Smooth muscle cell (in vitro differentiated cells): ENCODE measurements at regions not wholly inside any gene's neighbourhood (a gene's known extent, or its start where the extent isn't known, plus 50 kb on each side); places are given as distances from the start of the nearest gene placed in this dataset.

Experiments used
- DNase-seq: peaks from one replicate; lab custom pipeline; 2025; ENCODE audit not compliant: unreplicated experiment; lab: John Stamatoyannopoulos, UW
- H2AFZ ChIP-seq: fragments of 200-600 bp; sonication (generic); 2 replicates; pipeline ENCODE4 v1.6.0; 2016; ENCODE audit warnings: antibody characterized with exemption, low read depth, mild to moderate bottlenecking
- H3F3A ChIP-seq: fragments of 200-600 bp; sonication (generic); 2 replicates; pipeline ENCODE4 v1.6.0; 2017; ENCODE audit warnings: antibody characterized with exemption, low read depth
- H3K27ac ChIP-seq: fragments of 200-600 bp; sonication (generic); 2 replicates; pipeline ENCODE4 v1.5.1; 2016; ENCODE audit warnings: low read depth, mild to moderate bottlenecking
- H3K27me3 ChIP-seq: fragments of 200-600 bp; sonication (generic); 2 replicates; pipeline ENCODE4 v1.6.1; 2016; ENCODE audit warnings: low read depth, mild to moderate bottlenecking
- H3K36me3 ChIP-seq: fragments of 200-600 bp; sonication (generic); 2 replicates; pipeline ENCODE4 v1.5.1; 2016; ENCODE audit warnings: low read depth
- H3K4me1 ChIP-seq: fragments of 200-600 bp; sonication (generic); 2 replicates; pipeline ENCODE4 v1.5.1; 2016; ENCODE audit warnings: low read depth
- H3K4me2 ChIP-seq: fragments of 200-600 bp; sonication (generic); 2 replicates; pipeline ENCODE4 v1.6.0; 2016; ENCODE audit warnings: mild to moderate bottlenecking
- H3K4me3 ChIP-seq: fragments of 200-600 bp; sonication (generic); 2 replicates; pipeline ENCODE4 v1.5.1; 2016; ENCODE audit warnings: mild to moderate bottlenecking
- H3K79me2 ChIP-seq: fragments of 200-600 bp; sonication (generic); 2 replicates; pipeline ENCODE4 v1.6.0; 2016; ENCODE audit warnings: low read depth, mild to moderate bottlenecking
- H3K9ac ChIP-seq: fragments of 200-600 bp; sonication (generic); 2 replicates; pipeline ENCODE4 v1.6.0; 2016; ENCODE audit warnings: low read depth
- H3K9me3 ChIP-seq: fragments of 200-600 bp; sonication (generic); replicated peaks from 2 replicates; pipeline ENCODE4 v1.5.1; 2016; ENCODE audit warnings: low read depth
- H4K20me1 ChIP-seq: fragments of 200-600 bp; sonication (generic); 2 replicates; pipeline ENCODE4 v1.6.0; 2016; ENCODE audit warnings: low read depth
- WGBS: methylation state at CpG from one replicate; pipeline ENCODE4 v1.1.7; 2016; ENCODE audit warnings: low lambda C conversion rate; 5-methylcytosine and 5-hydroxymethylcytosine counted together
- TF ChIP-seq, protein P1 (sequence below): fragments of 200-600 bp; sonication (generic); IDR thresholded peaks from 2 replicates; pipeline ENCODE4 v1.5.1; 2017; ENCODE audit warnings: borderline replicate concordance, mild to moderate bottlenecking, antibody characterized with exemption; ENCODE audit not compliant: insufficient read depth, poor library complexity, severe bottlenecking

GRCh38 chrX:99413317-99413716 is 996.8 kb downstream of the PCDH19 start:
- no peaks in the 10 kb centered on the region for H3F3A ChIP-seq
- H3K9ac ChIP-seq = no peak overlapping the region
- H3K9me3 ChIP-seq = no peaks in the 10 kb centered on the region
- H3K4me1 ChIP-seq = no peaks in the 10 kb centered on the region
- no peaks in the 10 kb centered on the region for H3K36me3 ChIP-seq
- no peak for DNase-seq
- H3K27ac ChIP-seq = no peak overlapping the region
- H3K79me2 ChIP-seq = no peaks in the 10 kb centered on the region
- no peaks in the 10 kb centered on the region for H3K27me3 ChIP-seq
- no peak overlapping the region for H3K4me3 ChIP-seq
- TF ChIP-seq, protein P1, sequence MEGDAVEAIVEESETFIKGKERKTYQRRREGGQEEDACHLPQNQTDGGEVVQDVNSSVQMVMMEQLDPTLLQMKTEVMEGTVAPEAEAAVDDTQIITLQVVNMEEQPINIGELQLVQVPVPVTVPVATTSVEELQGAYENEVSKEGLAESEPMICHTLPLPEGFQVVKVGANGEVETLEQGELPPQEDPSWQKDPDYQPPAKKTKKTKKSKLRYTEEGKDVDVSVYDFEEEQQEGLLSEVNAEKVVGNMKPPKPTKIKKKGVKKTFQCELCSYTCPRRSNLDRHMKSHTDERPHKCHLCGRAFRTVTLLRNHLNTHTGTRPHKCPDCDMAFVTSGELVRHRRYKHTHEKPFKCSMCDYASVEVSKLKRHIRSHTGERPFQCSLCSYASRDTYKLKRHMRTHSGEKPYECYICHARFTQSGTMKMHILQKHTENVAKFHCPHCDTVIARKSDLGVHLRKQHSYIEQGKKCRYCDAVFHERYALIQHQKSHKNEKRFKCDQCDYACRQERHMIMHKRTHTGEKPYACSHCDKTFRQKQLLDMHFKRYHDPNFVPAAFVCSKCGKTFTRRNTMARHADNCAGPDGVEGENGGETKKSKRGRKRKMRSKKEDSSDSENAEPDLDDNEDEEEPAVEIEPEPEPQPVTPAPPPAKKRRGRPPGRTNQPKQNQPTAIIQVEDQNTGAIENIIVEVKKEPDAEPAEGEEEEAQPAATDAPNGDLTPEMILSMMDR = no peak
- 62% methylated on average over 3 of the region's 3 CpGs for WGBS
- H3K4me2 ChIP-seq = no peak overlapping the region
- H2AFZ ChIP-seq = no peak overlapping the region
- H4K20me1 ChIP-seq = no peaks in the 10 kb centered on the region

DNA sequence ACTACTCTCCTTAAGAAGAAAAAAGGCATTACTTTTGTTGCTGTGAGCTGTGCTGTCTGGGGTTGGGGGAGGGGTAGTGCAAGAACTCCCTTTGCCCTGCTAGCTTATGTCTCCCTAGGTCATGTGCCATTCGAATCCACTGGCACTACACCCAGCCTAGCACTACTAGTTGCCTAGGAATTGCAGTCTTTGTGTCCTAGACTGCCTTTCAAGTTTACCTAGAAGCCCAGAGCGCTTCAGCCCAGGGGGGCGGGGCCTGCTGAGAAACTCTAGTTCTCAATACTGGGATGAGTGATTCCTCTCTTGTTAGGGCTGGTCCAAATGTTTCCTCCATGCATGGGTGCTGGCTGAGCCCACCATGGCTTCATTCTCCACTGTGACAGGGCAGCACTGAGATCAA is 1011.5 kb downstream of the PCDH19 start:
- H3K27me3 ChIP-seq = no peaks in the 10 kb centered on the region
- TF ChIP-seq, protein P1 = no peak
- DNase-seq = no peak

DNA sequence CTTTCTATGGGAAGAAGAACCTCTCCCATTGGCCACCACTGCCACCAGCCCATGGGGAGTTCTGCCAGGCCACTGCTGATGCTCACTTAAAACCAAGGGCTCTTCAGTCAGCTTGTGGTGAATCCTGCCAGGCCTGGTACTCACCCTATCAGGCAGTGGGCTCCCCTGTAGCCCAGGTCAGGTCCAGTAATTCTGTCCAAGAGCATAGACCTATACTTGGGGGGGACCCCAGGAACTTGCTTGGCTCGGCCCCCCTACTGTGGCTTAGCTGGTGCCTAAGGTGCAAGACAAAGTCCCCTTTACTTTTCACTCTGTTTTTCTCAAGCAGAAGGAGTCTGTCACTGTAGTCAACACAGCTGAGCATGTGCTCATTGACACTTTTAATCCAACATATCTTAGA is 1012.2 kb downstream of the PCDH19 start:
- DNase-seq = no peak

More for the DNA sequence above, 1011.5 kb downstream of the PCDH19 start:
- Histone ChIP-seq H3K79me2 (no peaks in the 10 kb centered on the region), H3K36me3 (no peaks in the 10 kb centered on the region), H3K9me3 (no peaks in the 10 kb centered on the region), H3K4me3 (no peak overlapping the region), H4K20me1 (no peaks in the 10 kb centered on the region), H3K9ac (no peak overlapping the region), H3K4me1 (no peaks in the 10 kb centered on the region), H2AFZ (no peak overlapping the region), H3K27ac (no peak overlapping the region), H3F3A (no peaks in the 10 kb centered on the region), H3K4me2 (no peak overlapping the region)
- WGBS = 78% methylated on average over 3 of the region's 3 CpGs

DNA sequence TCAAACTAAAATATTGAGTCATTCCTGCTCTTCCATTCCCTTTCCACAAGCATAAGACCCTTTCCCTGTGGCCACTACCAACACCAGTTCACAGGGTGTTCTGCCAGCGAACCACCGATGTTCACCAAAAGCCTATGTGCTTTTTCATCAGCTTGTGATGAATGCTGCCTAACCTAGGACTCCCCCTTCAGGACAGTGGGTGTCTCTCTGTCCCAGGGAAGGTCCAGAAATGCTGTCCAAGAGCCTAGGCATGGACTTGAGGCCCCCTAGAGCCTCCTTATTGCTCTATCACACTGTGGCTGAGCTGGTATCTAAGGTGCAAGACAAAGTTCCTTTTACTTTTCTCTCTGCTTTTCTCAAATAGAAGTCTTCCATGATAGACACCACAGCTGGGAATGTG is 1015.6 kb downstream of the PCDH19 start:
- H3K27me3 ChIP-seq = no peaks in the 10 kb centered on the region
- no peak overlapping the region for H3K9ac ChIP-seq
- no peak overlapping the region for H3K4me2 ChIP-seq
- H3K27ac ChIP-seq = no peak overlapping the region
- DNase-seq = no peak
- WGBS = 89% methylated on average over 2 of the region's 2 CpGs
- no peaks in the 10 kb centered on the region for H3K9me3 ChIP-seq
- TF ChIP-seq, protein P1 = no peak
- no peaks in the 10 kb centered on the region for H3K79me2 ChIP-seq
- H3K4me3 ChIP-seq = no peak overlapping the region
- no peaks in the 10 kb centered on the region for H3K36me3 ChIP-seq
- no peaks in the 10 kb centered on the region for H3K4me1 ChIP-seq
- H4K20me1 ChIP-seq = no peaks in the 10 kb centered on the region
- H2AFZ ChIP-seq = no peak overlapping the region
- no peaks in the 10 kb centered on the region for H3F3A ChIP-seq

More for the DNA sequence above, 1012.2 kb downstream of the PCDH19 start:
- no peaks in the 10 kb centered on the region for H3K4me1 ChIP-seq
- H3K9ac ChIP-seq = no peak overlapping the region
- H3K4me2 ChIP-seq = no peak overlapping the region
- H3K36me3 ChIP-seq = no peaks in the 10 kb centered on the region
- no peaks in the 10 kb centered on the region for H3F3A ChIP-seq
- WGBS = 81% methylated on average over 1 of the region's 1 CpG
- TF ChIP-seq, protein P1 = no peak
- no peak overlapping the region for H3K4me3 ChIP-seq
- no peaks in the 10 kb centered on the region for H3K9me3 ChIP-seq
- H3K27ac ChIP-seq = no peak overlapping the region
- H3K27me3 ChIP-seq = no peaks in the 10 kb centered on the region
- no peak overlapping the region for H2AFZ ChIP-seq
- H4K20me1 ChIP-seq = no peaks in the 10 kb centered on the region
- H3K79me2 ChIP-seq = no peaks in the 10 kb centered on the region
